ENCODE measurements at regions not wholly inside any gene's neighbourhood (a gene's known extent, or its start where the extent isn't known, plus 50 kb on each side); places are given as distances from the start of the nearest gene placed in this dataset.

- no peaks in the 10 kb centered on the region for H3K27me3 ChIP-seq (ENCODE audit: insufficient read depth, low read depth, low read length)
- H4K20me1 ChIP-seq (ENCODE audit: insufficient read depth) = no peaks in the 10 kb centered on the region
- no peaks in the 10 kb centered on the region for H3K79me2 ChIP-seq (replicated peaks; ENCODE audit: insufficient read depth, low read length)
- TF ChIP-seq SMC3 (conservative IDR thresholded peaks at IDR 0.05; ENCODE audit: poor library complexity) = no peak
- TF ChIP-seq CTCF (IDR thresholded peaks at IDR 0.05; ENCODE audit: poor library complexity, severe bottlenecking) = no peak
- no peak for TF ChIP-seq RAD21 (conservative IDR thresholded peaks at IDR 0.05)
- TF ChIP-seq TAF1 (IDR thresholded peaks at IDR 0.05; ENCODE audit: low read depth) = no peak
- TF ChIP-seq MXI1 (conservative IDR thresholded peaks at IDR 0.05; ENCODE audit: poor library complexity, severe bottlenecking) = no peak
- no peak for TF ChIP-seq EZH2 (IDR thresholded peaks at IDR 0.05; ENCODE audit: borderline replicate concordance, insufficient read depth, low read length, poor library complexity, severe bottlenecking)
- no peak for TF ChIP-seq REST (IDR thresholded peaks at IDR 0.05; ENCODE audit: borderline replicate concordance)
- no peak for TF ChIP-seq EP300 (conservative IDR thresholded peaks at IDR 0.05; ENCODE audit: poor library complexity, severe bottlenecking)
- TF ChIP-seq POLR2AphosphoS5 (IDR thresholded peaks at IDR 0.05) = no peak
- no peaks in the 10 kb centered on the region for H3K36me3 ChIP-seq (ENCODE audit: insufficient read depth, low read length)
- H3K4me2 ChIP-seq (ENCODE audit: low read length) = no peak overlapping the region
- H2AFZ ChIP-seq (ENCODE audit: low read depth, low read length) = no peak overlapping the region
- no peak overlapping the region for H3K4me3 ChIP-seq (ENCODE audit: low read length)
- no peak overlapping the region for H3K27ac ChIP-seq (ENCODE audit: low read length)
- H3K9me2 ChIP-seq (ENCODE audit: insufficient read depth, low read length) = no peaks in the 10 kb centered on the region
- no peak overlapping the region for H3K9ac ChIP-seq (ENCODE audit: low read length)
- H3F3A ChIP-seq (ENCODE audit: insufficient read depth, low read length, poor library complexity, severe bottlenecking) = no peaks in the 10 kb centered on the region
- no peaks in the 10 kb centered on the region for H3K9me3 ChIP-seq (ENCODE audit: low read length)
Observed at GRCh38 chr1:189929501-189930099, 548.1 kb downstream of the BRINP3 start.

GRCh38 chr1:189936861-189937260, 540.8 kb downstream of the BRINP3 start:
- H4K20me1 ChIP-seq (ENCODE audit: insufficient read depth) = no peaks in the 10 kb centered on the region
- H3K9ac ChIP-seq (ENCODE audit: low read length) = no peak overlapping the region
- no peak overlapping the region for H3K4me2 ChIP-seq (ENCODE audit: low read length)
- TF ChIP-seq SMC3 (conservative IDR thresholded peaks at IDR 0.05; ENCODE audit: poor library complexity) (no peak), EZH2 (IDR thresholded peaks at IDR 0.05; ENCODE audit: borderline replicate concordance, insufficient read depth, low read length, poor library complexity, severe bottlenecking) (no peak), TAF1 (IDR thresholded peaks at IDR 0.05; ENCODE audit: low read depth) (no peak), REST (IDR thresholded peaks at IDR 0.05; ENCODE audit: borderline replicate concordance) (no peak), RAD21 (conservative IDR thresholded peaks at IDR 0.05) (no peak), POLR2AphosphoS5 (IDR thresholded peaks at IDR 0.05) (no peak), CTCF (IDR thresholded peaks at IDR 0.05; ENCODE audit: poor library complexity, severe bottlenecking) (no peak), EP300 (conservative IDR thresholded peaks at IDR 0.05; ENCODE audit: poor library complexity, severe bottlenecking) (no peak), MXI1 (conservative IDR thresholded peaks at IDR 0.05; ENCODE audit: poor library complexity, severe bottlenecking) (no peak)
- H3K27me3 ChIP-seq (ENCODE audit: insufficient read depth, low read depth, low read length) = no peaks in the 10 kb centered on the region
- H3K79me2 ChIP-seq (replicated peaks; ENCODE audit: insufficient read depth, low read length) = no peaks in the 10 kb centered on the region
- no peak overlapping the region for H3K27ac ChIP-seq (ENCODE audit: low read length)
- no peaks in the 10 kb centered on the region for H3F3A ChIP-seq (ENCODE audit: insufficient read depth, low read length, poor library complexity, severe bottlenecking)
- no peak overlapping the region for H3K4me3 ChIP-seq (ENCODE audit: low read length)
- H3K9me3 ChIP-seq (ENCODE audit: low read length) = no peaks in the 10 kb centered on the region
- H3K9me2 ChIP-seq (ENCODE audit: insufficient read depth, low read length) = no peaks in the 10 kb centered on the region
- H3K36me3 ChIP-seq (ENCODE audit: insufficient read depth, low read length) = no peaks in the 10 kb centered on the region
- no peak overlapping the region for H2AFZ ChIP-seq (ENCODE audit: low read depth, low read length)
